ENCODE measurements at regions not wholly inside any gene's neighbourhood (a gene's known extent, or its start where the extent isn't known, plus 50 kb on each side); places are given as distances from the start of the nearest gene placed in this dataset.

DNA sequence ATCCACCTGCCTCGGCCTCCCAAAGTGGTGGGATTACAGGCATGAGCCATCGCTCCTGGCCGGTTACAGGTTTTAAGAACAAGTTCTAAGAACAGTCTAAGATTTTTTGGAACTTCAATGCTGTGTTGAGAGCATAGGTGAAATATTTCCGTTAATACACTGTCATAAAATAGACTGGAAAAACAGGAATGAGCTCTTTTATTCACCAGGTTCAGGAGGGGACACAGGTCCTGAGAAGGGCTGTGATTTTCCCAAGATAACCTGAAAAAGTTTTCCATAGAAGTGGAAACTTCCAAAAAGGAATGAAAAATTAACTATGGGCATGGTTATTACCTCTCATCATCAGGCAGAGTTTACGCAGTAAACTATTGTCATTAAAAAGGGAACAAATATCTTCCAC lies 97.6 kb upstream of the TMEM178A start:
- H3K4me1 ChIP-seq (ENCODE audit: control insufficient read depth in 3 of 3, insufficient read depth in 2 of 3, low read depth in 1 of 3, low read length in 2 of 3) = no peaks in the 10 kb centered on the region
- H3K27me3 ChIP-seq (ENCODE audit: control insufficient read depth in 3 of 3, insufficient read depth in 3 of 3, low read length in 3 of 3) = no peaks in the 10 kb centered on the region
- H3K27ac ChIP-seq (ENCODE audit: low read depth in 1 of 3, low read length in 2 of 3) = no peak overlapping the region
- H3K4me3 ChIP-seq (ENCODE audit: low read depth in 1 of 3, low read length in 3 of 3) = no peak overlapping the region
- WGBS, 3 donors = 51 to 69% (median 63%) methylated on average over 5 of the region's 5 CpGs
- peaks cover 0 to 2% (median 0%) of the 10 kb centered on the region in 3 donors for H3K36me3 ChIP-seq (ENCODE audit: control insufficient read depth in 3 of 3, insufficient read depth in 2 of 3, low read depth in 1 of 3, low read length in 3 of 3)
- DNase-seq (no peak), FAIRE-seq (no peak)
- peaks cover 0 to 14% of the 10 kb centered on the region in 2 donors for H3K9me3 ChIP-seq (ENCODE audit: control insufficient read depth in 2 of 2, insufficient read depth in 1 of 2, low read depth in 1 of 2, low read length in 1 of 2)

DNA sequence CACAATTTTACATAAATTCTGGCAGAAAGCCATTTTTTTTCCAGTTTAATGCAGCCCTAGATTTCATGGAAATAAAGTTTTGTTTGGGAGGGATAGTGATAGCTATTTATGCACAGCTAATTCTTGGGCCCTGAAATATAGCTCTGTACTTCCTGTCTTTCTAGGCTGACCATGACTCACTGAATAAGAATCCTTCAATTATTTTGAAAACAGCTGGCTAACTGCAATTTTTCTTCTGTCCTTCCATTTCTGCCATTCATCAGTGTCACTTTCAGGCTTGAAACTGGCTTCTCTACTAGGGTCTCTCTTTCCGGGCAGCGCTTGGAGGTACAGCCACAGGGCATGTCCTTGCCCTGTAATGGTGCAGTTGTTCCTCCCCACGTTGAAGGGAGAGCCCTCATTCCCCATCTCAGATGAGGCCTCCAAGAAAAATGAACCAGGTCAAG lies 97.1 kb upstream of the TMEM178A start:
- WGBS, 3 donors = 52 to 88% (median 76%) methylated on average over 3 of the region's 3 CpGs
- FAIRE-seq (no peak), DNase-seq (no peak)
- H3K36me3 ChIP-seq (ENCODE audit: control insufficient read depth in 3 of 3, insufficient read depth in 2 of 3, low read depth in 1 of 3, low read length in 3 of 3) = peaks cover 0 to 2% (median 0%) of the 10 kb centered on the region in 3 donors
- no peaks in the 10 kb centered on the region for H3K27me3 ChIP-seq (ENCODE audit: control insufficient read depth in 3 of 3, insufficient read depth in 3 of 3, low read length in 3 of 3)
- H3K4me3 ChIP-seq (ENCODE audit: low read depth in 1 of 3, low read length in 3 of 3) = no peak overlapping the region
- no peaks in the 10 kb centered on the region for H3K4me1 ChIP-seq (ENCODE audit: control insufficient read depth in 3 of 3, insufficient read depth in 2 of 3, low read depth in 1 of 3, low read length in 2 of 3)
- peaks cover 0 to 14% of the 10 kb centered on the region in 2 donors for H3K9me3 ChIP-seq (ENCODE audit: control insufficient read depth in 2 of 2, insufficient read depth in 1 of 2, low read depth in 1 of 2, low read length in 1 of 2)
- H3K27ac ChIP-seq (ENCODE audit: low read depth in 1 of 3, low read length in 2 of 3) = no peak overlapping the region

DNA sequence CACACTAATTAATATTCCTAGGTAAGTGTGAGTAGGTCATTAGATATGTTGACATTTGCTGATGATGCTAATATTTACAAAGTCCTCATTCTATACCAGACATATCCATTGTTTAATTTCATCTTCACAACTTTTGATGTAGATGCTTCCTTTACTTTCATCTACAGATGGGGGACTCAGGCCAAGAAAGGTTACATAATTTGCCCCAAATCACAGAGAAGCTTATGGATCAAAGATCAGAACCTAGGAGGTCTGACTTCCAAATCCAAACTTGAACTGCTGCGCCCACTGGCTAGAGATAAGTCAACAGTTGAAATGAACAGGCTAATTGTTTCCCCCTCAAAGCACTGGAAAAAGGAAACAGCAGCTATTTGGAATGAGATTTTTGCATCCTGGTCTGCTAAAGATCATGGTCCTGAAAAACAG lies 95.6 kb upstream of the TMEM178A start:
- FAIRE-seq = no peak
- Histone ChIP-seq H3K4me3 (ENCODE audit: low read depth in 1 of 3, low read length in 3 of 3) (no peak overlapping the region), H3K36me3 (ENCODE audit: control insufficient read depth in 3 of 3, insufficient read depth in 2 of 3, low read depth in 1 of 3, low read length in 3 of 3) (no peaks in the 10 kb centered on the region), H3K27ac (ENCODE audit: low read depth in 1 of 3, low read length in 2 of 3) (no peak overlapping the region), H3K9me3 (ENCODE audit: control insufficient read depth in 2 of 2, insufficient read depth in 1 of 2, low read depth in 1 of 2, low read length in 1 of 2) (peaks cover 0 to 3% of the 10 kb centered on the region in 2 donors), H3K27me3 (ENCODE audit: control insufficient read depth in 3 of 3, insufficient read depth in 3 of 3, low read length in 3 of 3) (no peaks in the 10 kb centered on the region), H3K4me1 (ENCODE audit: control insufficient read depth in 3 of 3, insufficient read depth in 2 of 3, low read depth in 1 of 3, low read length in 2 of 3) (no peaks in the 10 kb centered on the region)
- no peak for DNase-seq
- WGBS, 3 donors = 89 to 100% (median 91%) methylated on average over 1 of the region's 1 CpG

DNA sequence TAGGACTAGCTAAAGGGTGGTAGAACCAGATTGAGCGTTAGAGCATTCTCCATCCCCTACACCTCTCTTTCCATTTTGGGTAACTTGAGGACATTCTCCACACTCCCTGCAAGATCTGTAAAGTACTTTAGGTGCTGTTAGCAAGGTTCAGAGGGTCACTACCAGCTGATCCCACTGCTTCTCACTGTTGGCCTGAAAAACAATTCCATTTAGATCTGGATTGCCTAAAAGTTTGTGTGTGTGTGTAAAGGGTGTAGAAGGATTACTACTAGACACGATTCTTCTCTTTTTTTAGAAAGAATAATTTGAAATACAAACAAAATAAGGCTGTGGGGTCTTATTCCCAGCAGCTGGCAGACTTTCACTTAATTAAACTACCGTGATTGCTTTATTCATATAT lies 95.1 kb upstream of the TMEM178A start:
- Histone ChIP-seq H3K36me3 (ENCODE audit: control insufficient read depth in 3 of 3, insufficient read depth in 2 of 3, low read depth in 1 of 3, low read length in 3 of 3) (no peaks in the 10 kb centered on the region), H3K4me3 (ENCODE audit: low read depth in 1 of 3, low read length in 3 of 3) (no peak overlapping the region), H3K9me3 (ENCODE audit: control insufficient read depth in 2 of 2, insufficient read depth in 1 of 2, low read depth in 1 of 2, low read length in 1 of 2) (no peaks in the 10 kb centered on the region), H3K4me1 (ENCODE audit: control insufficient read depth in 3 of 3, insufficient read depth in 2 of 3, low read depth in 1 of 3, low read length in 2 of 3) (no peaks in the 10 kb centered on the region), H3K27me3 (ENCODE audit: control insufficient read depth in 3 of 3, insufficient read depth in 3 of 3, low read length in 3 of 3) (no peaks in the 10 kb centered on the region), H3K27ac (ENCODE audit: low read depth in 1 of 3, low read length in 2 of 3) (no peak overlapping the region)
- FAIRE-seq (no peak), DNase-seq (no peak)
- 69 to 91% (median 82%) methylated on average over 3 of the region's 3 CpGs for WGBS, 3 donors

DNA sequence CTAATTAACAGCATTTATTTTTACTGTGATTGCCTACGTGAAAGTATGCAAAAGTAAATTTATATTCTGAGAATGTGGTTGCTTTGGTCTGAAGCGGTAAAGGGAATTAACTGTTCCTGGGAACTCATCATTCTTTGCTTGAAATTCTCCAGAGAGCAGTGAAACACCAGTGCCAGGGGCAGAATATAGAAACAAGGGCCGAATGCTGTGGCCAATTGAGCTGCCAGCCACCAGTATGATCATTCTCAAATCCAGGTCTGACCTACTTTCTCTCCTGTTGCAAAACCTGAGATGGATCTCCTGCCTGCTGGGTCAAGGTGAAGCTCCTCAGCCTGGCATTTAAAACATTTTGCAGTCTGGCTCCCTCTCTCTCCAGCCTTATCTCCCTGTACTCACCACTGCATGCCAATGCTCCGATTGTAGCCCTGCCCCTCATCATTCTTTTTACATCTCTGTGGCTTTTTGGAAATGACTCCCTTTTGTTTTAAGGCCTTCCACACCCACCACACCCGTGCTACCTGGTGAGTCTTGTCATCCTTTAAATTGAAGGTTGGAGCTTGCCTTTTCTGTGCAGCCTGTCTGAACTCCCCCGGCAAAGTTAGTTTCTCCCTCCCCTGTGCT lies 94.5 kb upstream of the TMEM178A start:
- FAIRE-seq = no peak
- 72 to 82% (median 79%) methylated on average over 6 of the region's 6 CpGs for WGBS, 3 donors

DNA sequence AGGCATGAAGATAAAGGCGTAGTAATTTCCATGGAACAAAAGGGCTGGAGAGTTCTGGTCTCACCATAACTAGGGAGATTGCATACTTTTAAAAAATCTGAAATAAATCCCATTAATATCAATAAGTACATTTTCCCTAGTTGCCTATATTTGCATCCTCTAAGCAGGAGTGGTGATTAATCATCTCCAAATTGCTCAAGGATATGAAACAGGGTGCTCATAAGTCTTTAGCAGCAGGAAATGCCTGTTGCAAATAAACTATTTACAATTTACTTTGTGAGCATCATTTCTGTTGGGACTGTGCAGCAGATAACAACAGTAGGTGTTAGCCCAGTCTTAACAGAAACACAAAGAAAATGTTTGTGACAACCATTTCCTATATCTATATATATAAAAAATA lies 92.4 kb upstream of the TMEM178A start:
- no peaks in the 10 kb centered on the region for H3K27me3 ChIP-seq (ENCODE audit: control insufficient read depth in 3 of 3, insufficient read depth in 3 of 3, low read length in 3 of 3)
- H3K36me3 ChIP-seq (ENCODE audit: control insufficient read depth in 3 of 3, insufficient read depth in 2 of 3, low read depth in 1 of 3, low read length in 3 of 3) = no peaks in the 10 kb centered on the region
- no peak overlapping the region for H3K4me3 ChIP-seq (ENCODE audit: low read depth in 1 of 3, low read length in 3 of 3)
- 92 to 95% (median 93%) methylated on average over 1 of the region's 1 CpG for WGBS, 3 donors
- no peaks in the 10 kb centered on the region for H3K9me3 ChIP-seq (ENCODE audit: control insufficient read depth in 2 of 2, insufficient read depth in 1 of 2, low read depth in 1 of 2, low read length in 1 of 2)
- no peak for DNase-seq
- no peak overlapping the region for H3K27ac ChIP-seq (ENCODE audit: low read depth in 1 of 3, low read length in 2 of 3)
- H3K4me1 ChIP-seq (ENCODE audit: control insufficient read depth in 3 of 3, insufficient read depth in 2 of 3, low read depth in 1 of 3, low read length in 2 of 3) = no peaks in the 10 kb centered on the region
- FAIRE-seq = no peak

More for the DNA sequence above, 94.5 kb upstream of the TMEM178A start:
- Histone ChIP-seq H3K4me1 (ENCODE audit: control insufficient read depth in 3 of 3, insufficient read depth in 2 of 3, low read depth in 1 of 3, low read length in 2 of 3) (no peaks in the 10 kb centered on the region), H3K36me3 (ENCODE audit: control insufficient read depth in 3 of 3, insufficient read depth in 2 of 3, low read depth in 1 of 3, low read length in 3 of 3) (no peaks in the 10 kb centered on the region), H3K27me3 (ENCODE audit: control insufficient read depth in 3 of 3, insufficient read depth in 3 of 3, low read length in 3 of 3) (no peaks in the 10 kb centered on the region), H3K9me3 (ENCODE audit: control insufficient read depth in 2 of 2, insufficient read depth in 1 of 2, low read depth in 1 of 2, low read length in 1 of 2) (no peaks in the 10 kb centered on the region), H3K4me3 (ENCODE audit: low read depth in 1 of 3, low read length in 3 of 3) (no peak overlapping the region), H3K27ac (ENCODE audit: low read depth in 1 of 3, low read length in 2 of 3) (no peak overlapping the region)
- no peak for DNase-seq

DNA sequence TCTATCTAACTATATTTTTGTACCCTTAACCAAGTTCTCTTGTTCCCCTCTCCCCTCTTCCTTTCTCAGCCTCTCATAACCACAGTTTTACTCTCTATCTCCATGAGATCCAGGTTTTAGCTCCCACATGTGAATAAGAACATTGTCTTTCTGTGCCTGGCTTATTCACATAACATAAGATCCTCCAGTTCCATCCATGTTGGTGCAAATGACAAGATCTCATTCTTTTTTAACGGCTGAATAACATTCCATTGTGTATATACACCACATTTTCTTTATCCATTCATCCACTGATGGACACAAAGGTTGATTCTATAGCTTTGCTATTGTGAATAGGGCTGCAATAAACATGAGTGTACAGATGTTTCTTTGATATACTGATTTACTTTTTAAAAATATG lies 83.9 kb upstream of the TMEM178A start:
- Histone ChIP-seq H3K9me3 (ENCODE audit: control insufficient read depth in 2 of 2, insufficient read depth in 1 of 2, low read depth in 1 of 2, low read length in 1 of 2) (peaks cover 0 to 17% of the 10 kb centered on the region in 2 donors), H3K4me1 (ENCODE audit: control insufficient read depth in 3 of 3, insufficient read depth in 2 of 3, low read depth in 1 of 3, low read length in 2 of 3) (no peaks in the 10 kb centered on the region), H3K4me3 (ENCODE audit: low read depth in 1 of 3, low read length in 3 of 3) (no peak overlapping the region), H3K27ac (ENCODE audit: low read depth in 1 of 3, low read length in 2 of 3) (no peak overlapping the region), H3K27me3 (ENCODE audit: control insufficient read depth in 3 of 3, insufficient read depth in 3 of 3, low read length in 3 of 3) (no peaks in the 10 kb centered on the region), H3K36me3 (ENCODE audit: control insufficient read depth in 3 of 3, insufficient read depth in 2 of 3, low read depth in 1 of 3, low read length in 3 of 3) (no peaks in the 10 kb centered on the region)
- no peak for FAIRE-seq
- DNase-seq = no peak
- 72 to 95% (median 82%) methylated on average over 1 of the region's 1 CpG for WGBS, 3 donors

DNA sequence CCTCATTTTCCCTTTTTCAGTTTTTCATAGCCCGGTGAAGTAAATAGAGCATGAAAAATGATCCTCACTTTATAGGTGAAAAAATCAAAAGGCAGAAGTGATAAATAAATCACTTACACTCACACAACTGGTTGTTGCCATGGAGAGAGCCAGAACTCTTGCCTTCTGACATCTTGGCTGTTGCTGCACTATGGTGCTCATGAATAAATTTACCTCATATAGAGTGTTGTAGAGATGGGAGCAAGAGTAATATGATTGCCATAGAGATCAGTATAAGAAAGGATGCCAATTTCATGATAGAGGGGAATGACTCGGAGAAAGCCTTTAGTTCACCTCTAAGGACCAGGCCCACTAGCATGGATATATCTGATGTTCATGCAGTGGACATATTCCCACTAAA lies 82.5 kb upstream of the TMEM178A start:
- Histone ChIP-seq H3K27ac (ENCODE audit: low read depth in 1 of 3, low read length in 2 of 3) (no peak overlapping the region), H3K4me1 (ENCODE audit: control insufficient read depth in 3 of 3, insufficient read depth in 2 of 3, low read depth in 1 of 3, low read length in 2 of 3) (no peaks in the 10 kb centered on the region), H3K36me3 (ENCODE audit: control insufficient read depth in 3 of 3, insufficient read depth in 2 of 3, low read depth in 1 of 3, low read length in 3 of 3) (peaks cover 0 to 2% (median 0%) of the 10 kb centered on the region in 3 donors), H3K27me3 (ENCODE audit: control insufficient read depth in 3 of 3, insufficient read depth in 3 of 3, low read length in 3 of 3) (no peaks in the 10 kb centered on the region), H3K4me3 (ENCODE audit: low read depth in 1 of 3, low read length in 3 of 3) (no peak overlapping the region), H3K9me3 (ENCODE audit: control insufficient read depth in 2 of 2, insufficient read depth in 1 of 2, low read depth in 1 of 2, low read length in 1 of 2) (peaks cover 0 to 23% of the 10 kb centered on the region in 2 donors)
- whole genome bisulfite sequencing, 3 donors = 93 to 98% (median 94%) methylated on average over 2 of the region's 2 CpGs
- FAIRE-seq (no peak), DNase-seq (no peak)

DNA sequence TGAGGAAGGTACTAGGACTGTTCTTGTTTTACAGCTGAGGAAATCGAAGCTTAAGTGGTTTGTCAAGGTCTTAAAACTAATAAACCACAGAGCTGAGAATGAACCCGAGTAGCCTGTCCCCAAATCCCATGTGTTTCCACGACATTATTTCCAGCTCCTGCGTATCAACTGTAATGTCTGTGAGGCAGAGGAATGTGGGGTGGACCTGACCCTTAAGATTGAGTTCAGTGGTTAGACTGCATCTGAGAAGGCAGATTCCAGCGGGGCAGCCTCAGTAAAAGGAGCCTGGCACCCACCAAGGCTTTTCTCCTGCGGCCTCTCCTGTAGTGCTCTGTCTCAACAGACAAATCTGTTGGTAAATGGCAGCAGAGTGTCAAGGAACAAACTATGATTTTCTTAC lies 81.9 kb upstream of the TMEM178A start:
- no peak for DNase-seq
- Histone ChIP-seq H3K27ac (ENCODE audit: low read depth in 1 of 3, low read length in 2 of 3) (no peak overlapping the region), H3K4me1 (ENCODE audit: control insufficient read depth in 3 of 3, insufficient read depth in 2 of 3, low read depth in 1 of 3, low read length in 2 of 3) (no peaks in the 10 kb centered on the region), H3K36me3 (ENCODE audit: control insufficient read depth in 3 of 3, insufficient read depth in 2 of 3, low read depth in 1 of 3, low read length in 3 of 3) (peaks cover 0 to 3% (median 0%) of the 10 kb centered on the region in 3 donors), H3K9me3 (ENCODE audit: control insufficient read depth in 2 of 2, insufficient read depth in 1 of 2, low read depth in 1 of 2, low read length in 1 of 2) (peaks cover 0 to 24% of the 10 kb centered on the region in 2 donors), H3K27me3 (ENCODE audit: control insufficient read depth in 3 of 3, insufficient read depth in 3 of 3, low read length in 3 of 3) (no peaks in the 10 kb centered on the region), H3K4me3 (ENCODE audit: low read depth in 1 of 3, low read length in 3 of 3) (no peak overlapping the region)
- FAIRE-seq = no peak
- 80 to 88% (median 85%) methylated on average over 6 of the region's 6 CpGs for WGBS, 3 donors

Data from small intestine (tissue), 7 donors.